GM18873 (cell line): ENCODE measurements at regions not wholly inside any gene's neighbourhood (a gene's known extent, or its start where the extent isn't known, plus 50 kb on each side); places are given as distances from the start of the nearest gene placed in this dataset.
"Not testable (repeated sequence)": the region's sequence is repeated elsewhere in the genome, so short reads cannot be mapped to it uniquely, and the experiment has no call there.

Experiments
- ATAC-seq: cut with Tn5 transposase; IDR thresholded peaks from one replicate; pipeline ENCODE4 v1.9.1; 2021; ENCODE audit warnings: mild to moderate bottlenecking, moderate library complexity, moderate number of reproducible peaks; ENCODE audit not compliant: unreplicated experiment, low FRiP score

DNA sequence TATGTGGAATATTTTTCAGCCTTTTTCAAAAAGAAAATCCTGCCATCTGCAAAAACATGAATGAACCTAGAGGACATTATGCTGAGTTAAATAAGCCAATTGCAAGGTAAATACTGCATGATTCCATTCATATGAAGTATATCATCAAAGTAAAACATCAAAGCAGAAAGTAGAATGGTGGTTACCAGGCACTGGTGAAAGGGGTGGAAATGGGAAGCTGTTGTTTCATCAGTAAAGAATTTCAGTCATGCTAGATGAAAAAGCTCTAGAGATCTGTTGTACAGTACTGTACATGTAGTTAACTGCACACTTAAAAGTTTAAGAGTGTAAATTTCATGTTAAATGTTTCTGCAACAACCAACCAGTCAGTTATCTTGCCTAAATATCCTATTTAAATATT lies 196.8 kb upstream of the ADGRL3 start:
- no peak for ATAC-seq

DNA sequence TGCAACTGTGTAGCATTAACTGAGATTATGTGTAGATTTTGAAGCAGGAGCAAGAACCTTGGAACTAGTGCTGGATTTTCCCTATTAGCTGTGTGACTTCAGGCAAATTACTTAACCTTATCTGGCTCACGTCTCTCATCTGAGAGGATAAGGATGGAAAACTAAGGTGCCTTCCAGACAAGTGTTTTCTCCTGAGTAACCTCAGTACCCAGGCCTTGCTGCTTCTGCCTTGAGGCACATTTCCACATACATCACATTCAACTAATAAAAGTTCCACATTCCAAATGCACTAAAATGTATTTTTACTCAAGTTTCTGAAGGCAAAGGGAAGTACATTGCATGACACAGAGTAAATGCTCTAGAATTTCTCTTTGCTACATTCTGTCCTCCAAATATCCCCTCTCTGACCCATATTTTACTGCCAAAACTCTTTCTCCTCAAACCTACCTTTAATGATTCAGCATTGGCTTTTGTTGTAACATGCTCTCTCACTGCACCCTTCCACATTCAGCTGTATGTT lies 195.4 kb upstream of the ADGRL3 start:
- no peak for ATAC-seq

DNA sequence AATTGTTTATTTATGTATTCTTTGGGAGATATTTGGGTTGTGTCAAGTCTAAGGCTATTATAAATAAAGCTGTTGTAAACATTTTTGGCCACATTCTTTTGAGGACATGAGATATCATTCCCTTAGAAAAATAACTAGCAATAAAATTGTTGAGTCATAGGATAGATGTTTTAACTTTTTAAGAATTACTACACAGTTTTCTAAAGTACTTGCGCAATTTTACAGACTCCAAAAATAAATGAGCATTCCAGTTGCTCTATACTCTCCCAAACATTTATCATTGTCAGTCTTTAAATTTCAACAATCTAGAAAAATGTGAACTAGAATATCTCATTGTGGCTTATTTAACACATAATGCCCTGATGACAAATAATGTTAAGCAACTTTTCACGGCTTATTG lies 189.1 kb upstream of the ADGRL3 start:
- no peak for ATAC-seq

DNA sequence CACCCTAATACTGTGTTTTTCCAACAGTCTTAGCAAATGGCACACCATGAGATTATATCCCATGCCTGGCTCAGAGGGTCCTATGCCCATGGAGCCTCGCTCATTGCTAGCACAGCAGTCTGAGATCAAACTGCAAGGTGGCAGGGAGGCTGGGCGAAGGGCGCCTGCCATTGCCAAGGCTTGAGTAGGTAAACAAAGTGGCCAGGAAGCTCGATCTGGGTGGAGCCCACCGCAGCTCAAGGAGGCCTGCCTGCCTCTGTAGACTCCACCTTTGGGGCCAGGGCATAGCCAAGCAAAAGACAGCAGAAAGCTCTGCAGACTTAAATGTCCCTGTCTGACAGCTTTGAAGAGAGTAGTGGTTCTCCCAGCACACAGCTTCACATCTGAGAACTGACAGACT lies 188.2 kb upstream of the ADGRL3 start:
- ATAC-seq = not testable (repeated sequence)

DNA sequence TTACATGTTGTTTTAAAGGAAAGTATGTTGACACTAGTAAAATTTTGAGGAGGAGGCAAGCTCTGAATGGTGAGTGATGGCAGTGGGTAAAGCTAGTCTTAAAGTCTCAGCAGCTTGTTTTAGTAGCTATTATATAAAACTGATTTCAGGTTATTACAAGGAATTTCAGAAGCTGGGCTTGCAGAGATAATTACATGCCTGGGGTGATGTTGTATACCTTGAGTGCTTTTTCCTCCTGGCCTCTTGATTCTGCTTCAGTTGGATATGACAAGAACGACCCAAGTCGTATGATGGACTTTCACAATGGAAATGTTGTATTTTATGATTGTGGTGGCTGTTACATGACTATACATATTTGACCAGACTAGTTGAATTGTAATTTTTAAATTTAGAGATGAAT lies 175.5 kb upstream of the ADGRL3 start:
- ATAC-seq = no peak

DNA sequence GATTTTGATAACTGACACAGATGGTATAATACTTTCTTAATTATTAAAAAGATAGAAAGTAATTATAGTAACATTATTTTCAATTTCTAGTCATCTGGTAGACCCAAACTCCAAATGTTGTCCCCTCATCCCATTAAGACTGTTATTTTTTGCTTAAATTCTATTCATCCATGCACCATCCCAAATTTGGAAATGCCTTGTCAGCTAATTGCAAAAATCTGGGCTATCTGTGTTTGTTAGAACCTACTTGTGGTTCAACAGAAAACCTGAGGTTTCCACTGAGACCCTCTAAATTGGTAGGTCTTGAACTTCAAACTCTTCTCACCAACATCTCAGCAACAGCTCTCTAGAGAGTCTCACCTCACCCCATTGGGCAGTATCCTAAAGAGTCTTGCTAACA lies 172.2 kb upstream of the ADGRL3 start:
- no peak for ATAC-seq

DNA sequence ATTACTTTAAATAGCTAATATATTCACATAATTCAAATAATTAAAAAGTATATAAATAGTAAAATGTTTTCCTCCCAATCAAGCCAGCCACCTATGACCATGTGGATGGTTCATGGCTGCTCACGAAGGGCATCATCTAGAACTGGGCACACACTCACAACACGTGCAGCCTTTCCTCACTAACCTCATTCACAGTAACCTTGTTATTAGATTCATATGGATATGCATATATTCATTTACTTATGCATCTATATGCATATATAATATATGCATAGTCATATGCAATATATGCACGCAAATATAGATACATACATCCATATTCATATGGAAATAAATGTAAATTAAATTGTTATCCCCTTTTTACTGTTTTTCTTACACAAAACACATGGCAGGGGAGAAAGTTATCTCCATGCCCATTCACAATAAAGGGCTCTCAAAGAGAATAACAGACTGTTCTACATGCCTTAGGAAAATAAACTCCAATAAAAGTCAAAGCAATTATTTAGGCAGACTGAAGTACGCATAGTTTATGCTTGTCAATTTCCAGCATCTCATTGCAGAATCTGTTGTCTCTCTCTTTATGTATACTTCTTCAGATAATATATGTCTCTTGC lies 163.9 kb upstream of the ADGRL3 start:
- no peak for ATAC-seq

DNA sequence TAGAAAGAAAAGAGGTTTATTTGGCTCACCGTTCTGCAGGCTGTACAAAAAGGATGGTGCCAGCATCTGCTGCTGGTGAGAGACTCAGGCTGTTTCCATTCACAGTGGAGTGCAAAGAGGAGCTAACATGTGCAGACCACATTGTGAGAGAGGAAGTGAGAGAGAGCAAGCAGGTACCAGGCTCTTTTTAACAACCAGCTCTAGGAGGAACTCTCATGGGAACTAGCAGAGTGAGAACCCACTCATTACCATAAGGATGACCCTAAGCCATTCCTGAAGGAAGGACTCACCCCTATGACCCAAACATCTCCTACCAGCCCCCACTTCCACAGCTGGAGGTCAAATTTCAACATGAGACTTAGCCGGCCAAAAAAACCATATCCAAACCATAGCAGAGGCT lies 158.6 kb upstream of the ADGRL3 start:
- no peak for ATAC-seq

DNA sequence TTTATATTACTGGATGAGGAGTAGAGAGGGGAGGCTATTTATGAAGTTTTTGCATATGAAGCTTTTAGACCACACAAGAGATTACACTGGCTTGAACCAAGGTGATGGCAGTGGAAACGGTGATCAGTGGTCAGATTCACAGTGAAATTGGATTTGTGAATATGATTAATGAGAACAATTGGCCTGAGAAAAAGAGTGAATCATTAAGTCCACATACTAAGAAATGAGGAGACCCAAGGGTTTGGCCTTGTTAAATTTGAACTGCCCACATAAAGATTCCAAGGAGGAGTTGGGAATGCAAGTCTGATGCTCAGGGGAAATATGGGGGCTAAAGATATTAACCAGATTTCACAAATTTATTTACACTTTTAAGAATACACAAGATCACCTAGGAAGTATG lies 155.3 kb upstream of the ADGRL3 start:
- ATAC-seq = no peak

DNA sequence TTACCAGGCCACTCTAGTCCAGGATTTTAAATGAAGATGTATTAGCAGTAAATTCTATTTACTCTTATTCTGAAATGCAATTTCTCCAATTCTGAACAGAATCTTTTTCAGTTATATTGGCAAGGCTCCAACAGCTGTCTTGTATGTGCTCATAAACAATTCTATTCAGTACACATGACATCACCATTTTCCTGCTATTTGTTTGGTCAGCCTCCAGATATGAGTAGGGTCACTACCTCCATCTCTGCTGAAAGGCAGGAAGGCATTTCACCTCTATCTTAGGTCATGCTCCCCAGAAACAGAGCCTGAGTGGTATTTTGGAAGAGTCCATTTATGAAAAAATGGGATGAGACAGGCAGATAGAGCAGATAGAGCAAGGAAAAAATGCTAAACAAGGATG lies 151.1 kb upstream of the ADGRL3 start:
- ATAC-seq = no peak

DNA sequence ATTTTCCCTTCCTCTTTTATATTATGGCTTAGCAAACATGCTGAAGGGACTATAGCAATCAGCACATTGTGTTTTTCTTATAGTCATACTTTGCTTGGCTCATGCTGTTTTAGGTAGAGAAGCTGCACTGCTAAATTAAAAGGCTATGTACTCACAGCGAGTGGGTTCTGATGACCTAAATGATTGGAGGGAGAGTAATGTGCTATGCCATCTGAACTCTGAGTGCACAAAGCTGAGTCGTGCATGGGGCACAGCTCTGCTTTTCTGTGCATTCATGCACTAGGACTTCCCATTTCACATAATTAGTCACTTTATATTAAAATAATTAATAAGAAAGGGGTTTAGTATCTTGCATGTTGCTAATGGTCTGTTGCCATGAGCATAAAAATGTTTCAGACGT lies 132.7 kb upstream of the ADGRL3 start:
- ATAC-seq = no peak

DNA sequence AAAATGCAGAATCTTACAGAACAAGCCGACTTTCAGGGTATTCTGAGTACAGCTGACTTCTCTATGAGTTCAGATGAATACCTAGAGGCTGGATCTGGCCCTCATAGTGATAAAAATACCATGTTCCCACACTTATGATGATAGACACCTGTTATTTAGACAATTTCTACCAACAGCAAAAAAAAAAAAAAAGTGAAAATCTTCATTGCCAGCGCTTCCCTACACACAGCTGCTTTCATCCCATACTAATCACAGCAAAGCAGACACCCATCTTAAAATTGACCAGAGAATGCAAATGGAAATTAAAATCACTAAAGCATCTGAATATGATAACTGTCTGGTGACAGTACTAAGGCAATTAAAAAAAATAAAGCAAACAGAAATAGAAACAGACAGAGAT lies 132.1 kb upstream of the ADGRL3 start:
- no peak for ATAC-seq

DNA sequence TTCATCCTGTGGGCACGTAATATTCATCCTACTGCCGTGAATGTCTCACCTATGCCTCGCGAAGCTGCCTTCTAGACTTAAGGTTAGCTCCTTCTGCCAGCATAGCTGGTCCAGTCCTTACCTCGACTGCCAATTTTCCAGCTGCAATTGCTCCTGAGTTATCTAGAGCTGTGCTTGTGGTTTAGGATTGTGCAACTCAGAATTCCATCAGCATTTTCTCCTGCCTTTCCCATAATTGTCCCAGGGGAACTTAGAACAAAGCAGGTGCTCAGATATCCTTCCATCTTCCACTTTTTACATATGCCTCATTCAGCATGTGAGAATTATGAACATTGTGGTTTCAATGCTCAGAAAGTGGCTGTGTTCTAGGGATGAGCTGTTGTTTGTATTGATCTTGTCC lies 131.4 kb upstream of the ADGRL3 start:
- no peak for ATAC-seq

DNA sequence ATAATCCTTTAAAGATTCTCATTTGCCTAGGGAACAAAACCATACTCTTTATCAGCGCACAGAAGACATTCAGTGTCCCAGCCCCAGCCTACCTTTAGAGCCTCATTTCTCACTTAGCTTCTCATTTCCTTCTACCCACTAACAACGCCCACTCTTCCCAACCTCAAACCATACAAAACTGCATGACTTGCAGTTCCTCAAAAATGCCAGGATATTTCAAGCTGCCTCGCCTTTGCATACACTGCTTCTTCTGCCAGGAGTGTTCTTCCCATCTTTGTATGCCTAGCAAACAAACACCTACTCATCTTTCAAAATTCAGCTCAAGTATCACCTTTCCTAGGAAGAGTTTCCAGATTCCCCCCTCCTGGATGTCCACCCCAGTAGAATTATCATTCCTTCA lies 129.9 kb upstream of the ADGRL3 start:
- no peak for ATAC-seq

DNA sequence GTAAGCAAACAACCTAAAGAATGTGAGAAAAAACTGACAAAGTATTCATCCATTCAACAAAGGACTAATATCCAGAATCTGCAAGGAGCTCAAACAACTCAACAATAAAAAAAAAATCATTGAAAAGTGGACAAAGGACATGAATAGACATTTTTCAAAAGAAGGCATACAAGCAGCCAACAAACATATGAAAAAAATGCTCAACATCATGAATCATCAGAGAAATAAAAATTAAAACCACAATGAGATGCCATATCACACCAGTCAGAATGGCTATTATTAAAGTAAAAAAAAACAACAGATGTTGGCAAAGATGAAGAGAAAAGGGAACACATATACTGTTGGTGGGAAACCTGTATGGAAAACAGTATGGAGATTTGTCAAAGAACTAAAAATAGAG lies 120.7 kb upstream of the ADGRL3 start:
- no peak for ATAC-seq

DNA sequence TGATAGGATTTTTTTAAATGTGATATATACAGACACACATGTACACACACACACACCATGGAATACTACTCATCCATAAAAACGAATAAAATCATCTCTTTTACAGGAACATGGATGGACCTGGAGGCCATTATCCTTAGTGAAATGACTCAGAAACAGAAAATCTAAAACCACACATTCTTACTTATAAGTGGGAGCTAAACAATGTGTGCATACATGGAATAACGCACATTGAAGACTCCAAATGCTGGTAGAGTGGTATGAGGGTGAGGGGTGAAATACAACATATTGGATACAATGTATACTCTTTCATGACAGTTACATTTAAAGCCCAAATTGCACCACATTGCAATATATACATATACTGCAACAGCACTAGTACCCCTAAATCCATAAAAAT lies 120.2 kb upstream of the ADGRL3 start:
- no peak for ATAC-seq

DNA sequence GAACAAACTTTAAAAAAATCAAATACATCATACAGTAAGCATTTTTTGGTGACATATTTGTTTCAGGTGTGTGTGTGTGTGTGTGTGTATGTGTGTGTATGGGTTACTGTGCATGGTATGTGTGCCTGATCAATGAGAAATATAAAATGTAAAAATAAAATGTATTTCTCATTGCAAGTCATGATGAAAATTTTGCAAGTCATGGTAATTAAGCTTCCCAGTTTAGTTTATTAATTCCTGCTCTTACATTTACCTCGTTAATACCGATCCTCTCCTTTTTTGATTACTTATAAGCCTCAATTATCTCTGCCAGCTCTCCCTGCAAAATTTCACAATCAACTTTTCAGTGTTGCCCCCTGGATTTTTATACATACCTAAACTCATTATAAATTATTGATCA lies 114.6 kb upstream of the ADGRL3 start:
- ATAC-seq = no peak

DNA sequence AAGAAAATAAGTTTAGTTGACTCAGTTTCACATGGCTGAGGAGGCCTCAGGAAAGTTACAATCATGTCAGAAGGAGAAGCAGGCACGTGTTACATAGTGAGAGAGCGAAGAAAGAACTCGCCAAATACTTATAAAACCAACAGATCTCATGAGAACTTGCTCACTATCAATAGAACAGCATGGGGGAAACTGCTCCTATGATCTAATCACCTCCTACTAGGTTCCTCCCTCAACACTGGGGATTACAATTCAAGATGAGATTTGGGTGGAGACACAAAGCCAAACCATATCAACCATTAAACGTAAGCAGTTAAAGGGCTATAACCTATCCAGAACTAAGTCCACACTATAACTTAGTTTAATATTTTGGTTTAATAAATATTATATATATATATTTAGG lies 113.8 kb upstream of the ADGRL3 start:
- ATAC-seq = no peak

DNA sequence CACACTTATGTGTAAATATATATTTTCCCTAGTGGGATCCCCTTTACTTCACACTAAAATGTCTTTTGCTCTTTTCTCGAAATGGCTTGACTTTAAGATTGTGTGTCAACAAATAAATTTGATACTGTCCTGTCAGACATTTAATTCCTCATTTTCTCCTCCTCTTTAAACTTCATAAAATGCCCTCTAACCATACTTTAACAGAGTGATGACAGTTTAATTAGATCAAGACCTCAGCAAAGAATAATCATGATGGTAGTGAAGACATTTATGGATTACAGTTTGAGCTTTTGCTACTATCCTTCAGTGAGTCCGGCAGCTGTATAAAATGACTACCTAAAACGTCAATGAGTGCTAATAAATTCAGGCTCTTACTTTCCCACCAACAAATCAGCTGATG lies 113.1 kb upstream of the ADGRL3 start:
- ATAC-seq = no peak

DNA sequence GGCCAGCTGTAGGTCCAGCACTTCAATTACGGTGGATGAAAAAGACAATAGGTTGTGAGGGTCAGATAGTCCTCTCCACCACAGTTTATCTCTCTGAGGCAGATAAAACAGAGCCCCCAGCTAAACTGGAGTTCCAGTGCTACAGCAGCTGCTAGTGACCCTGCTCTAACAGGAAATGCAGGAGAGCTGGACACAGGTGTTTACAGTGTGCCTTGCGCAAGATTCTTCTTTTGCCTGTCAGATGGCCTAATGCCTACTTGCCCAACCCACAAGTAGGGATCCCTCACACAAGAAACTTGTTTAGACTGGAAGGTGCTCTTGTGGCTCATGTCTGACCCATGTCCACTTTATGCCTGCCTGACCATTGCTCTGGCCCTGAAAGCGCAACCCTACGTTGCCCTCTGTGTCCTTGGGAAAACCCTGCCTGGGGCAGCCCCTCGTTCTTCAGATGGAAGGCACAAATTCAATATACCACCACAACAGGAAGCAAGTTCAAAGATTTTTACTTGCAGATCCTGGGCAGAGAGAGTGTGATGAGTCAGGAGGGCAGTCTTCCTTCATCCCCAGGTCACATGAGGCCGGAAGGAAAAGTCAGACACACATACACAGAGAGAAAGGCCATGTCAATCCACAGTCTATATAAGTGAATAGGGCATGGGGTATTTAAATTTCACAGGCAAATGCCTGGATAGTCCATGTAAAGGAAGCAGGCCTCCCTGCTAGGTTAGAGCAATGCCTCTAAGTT lies 105.1 kb upstream of the ADGRL3 start:
- ATAC-seq = no peak

DNA sequence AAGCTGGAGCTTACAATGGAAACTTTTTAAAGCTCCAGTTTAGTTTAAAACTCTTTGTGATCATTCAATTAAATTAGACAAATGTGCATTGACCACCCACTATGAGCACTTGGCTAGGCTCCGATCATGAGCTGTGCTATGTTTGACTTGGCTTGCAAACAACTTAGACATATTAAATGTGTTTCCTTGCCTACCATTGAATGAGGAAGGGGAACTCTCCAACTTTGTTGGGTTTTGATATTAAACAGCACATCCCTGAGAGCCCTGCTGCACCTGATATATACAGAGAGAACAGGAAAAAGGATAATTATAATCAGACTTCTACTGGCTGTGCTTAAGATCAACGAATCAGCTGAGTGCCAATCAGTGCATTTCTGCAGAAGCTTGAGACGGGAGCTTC lies 71.4 kb upstream of the ADGRL3 start:
- no peak for ATAC-seq

DNA sequence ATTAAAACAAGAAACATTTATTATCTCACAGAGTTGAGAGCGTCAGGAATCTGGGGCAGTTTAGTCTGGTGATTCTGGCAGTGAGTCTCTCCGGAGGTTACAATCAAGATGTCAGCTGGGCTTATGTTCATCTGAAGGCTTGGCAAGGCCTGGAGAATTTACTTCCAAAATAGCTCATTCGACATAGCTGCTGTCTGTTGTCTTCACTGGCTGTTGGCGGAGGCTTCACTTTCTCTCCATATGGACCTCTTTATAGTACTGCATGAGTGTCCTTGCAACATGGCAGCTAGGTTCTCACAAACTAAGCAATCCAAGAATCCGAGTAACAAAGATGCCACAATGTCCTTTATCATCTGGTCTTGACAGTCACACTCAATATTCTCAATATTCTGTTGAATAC lies 70.2 kb upstream of the ADGRL3 start:
- ATAC-seq = no peak
